HCT116 (cell line): ENCODE measurements at regions not wholly inside any gene's neighbourhood (a gene's known extent, or its start where the extent isn't known, plus 50 kb on each side); places are given as distances from the start of the nearest gene placed in this dataset.

Source experiments
- ATAC-seq: fragments of 200-7000 bp; cut with Tn5 transposase; 2 replicates; pipeline ENCODE4 v1.9.1; 2020; ENCODE audit warnings: mild to moderate bottlenecking, moderate library complexity
- BruUV-seq: library from RNA; stranded (reverse); fragments of 400-500 nt; replicated peaks from 2 replicates; lab custom pipeline; 2021; lab: Mats Ljungman, UMichigan
- CTCF ChIA-PET: fragments of 300-600 bp; sonication (Branson Sonifier 250); formaldehyde crosslinking; loops from one replicate; lab custom pipeline; 2021; ENCODE audit warnings: antibody characterized with exemption; lab: Charles Lee
- POLR2A ChIA-PET: fragments of 300-600, 350-600 bp; sonication (Branson Sonifier 250); formaldehyde crosslinking; loops from one replicate; lab custom pipeline; 2021; ENCODE audit warnings: antibody characterized with exemption; lab: Charles Lee
- RAD21 ChIA-PET, 2 experiments: fragments of 300-600 bp; sonication (Branson Sonifier 250); formaldehyde crosslinking; loops; one replicate each; lab custom pipeline; 2023; ENCODE audit warnings: low total read pairs in 2 of 2; ENCODE audit not compliant: uncharacterized antibody in 2 of 2, unreplicated experiment in 2 of 2, low non-redundant PET in 1 of 2; lab: Charles Lee
- DNase-seq: peaks from one replicate; pipeline ENCODE4 v3.0.0-alpha.2; 2010; ENCODE audit warnings: low read depth, low spot score
- H2AFZ ChIP-seq: fragments of 200-600 bp; shearing (Covaris generic), sonication (generic); 2 replicates; pipeline ENCODE4 v1.6.1; 2017; ENCODE audit warnings: low read depth, mixed run types, mixed read lengths, antibody characterized with exemption, low read length; ENCODE audit not compliant: poor library complexity, severe bottlenecking
- H3K27ac ChIP-seq: 2 replicates; pipeline ENCODE4 v1.5.1; 2012; ENCODE audit warnings: low read depth, low read length
- H3K27me3 ChIP-seq: fragments of 200-600 bp; sonication (generic); 2 replicates; pipeline ENCODE4 v1.6.1; 2016; ENCODE audit warnings: mixed run types, low read length, mixed read lengths; ENCODE audit not compliant: insufficient read depth
- H3K36me3 ChIP-seq, 2 experiments: fragments of 200-500 bp in 1 of 2; fragments of 200-600 bp in 1 of 2; sonication (Bioruptor generic) in 1 of 2; sonication (generic) in 1 of 2; 2 replicates each; pipeline versions ENCODE4 v1.5.1 to v1.6.1; 2014 to 2016; ENCODE audit warnings: low read length in 2 of 2, inconsistent platforms in 1 of 2, mixed read lengths in 1 of 2, mixed run types in 1 of 2; ENCODE audit not compliant: insufficient read depth in 2 of 2, control insufficient read depth in 1 of 2
- H3K4me1 ChIP-seq, 2 experiments: fragments of 200-600 bp in 1 of 2; sonication (generic) in 1 of 2; 2 replicates each; pipeline versions ENCODE4 v1.5.1 to v1.6.1; 2012 to 2017; ENCODE audit warnings: low read length in 2 of 2, inconsistent platforms in 1 of 2, mild to moderate bottlenecking in 1 of 2, mixed read lengths in 1 of 2, mixed run types in 1 of 2, moderate library complexity in 1 of 2; ENCODE audit not compliant: insufficient read depth in 2 of 2, control insufficient read depth in 1 of 2
- H3K4me2 ChIP-seq: fragments of 200-600 bp; sonication (generic); 2 replicates; pipeline ENCODE4 v1.6.1; 2017; ENCODE audit warnings: mixed run types, low read length, mixed read lengths
- H3K4me3 ChIP-seq, 2 experiments: fragments of 200-600 bp in 1 of 2; sonication (generic) in 1 of 2; replicated peaks in 1 of 2; 2 replicates each; pipeline ENCODE4 v1.5.1; 2011 to 2016; ENCODE audit warnings: low read length in 2 of 2, control low read depth in 1 of 2, low read depth in 1 of 2, mild to moderate bottlenecking in 1 of 2, mixed read lengths in 1 of 2, mixed run types in 1 of 2
- H3K79me2 ChIP-seq: fragments of 200-600 bp; sonication (generic); 2 replicates; pipeline ENCODE4 v1.6.1; 2017; ENCODE audit warnings: mild to moderate bottlenecking, mixed run types, low read length, moderate library complexity, mixed read lengths; ENCODE audit not compliant: insufficient read depth
- H3K9ac ChIP-seq: fragments of 200-600 bp; sonication (generic); 2 replicates; pipeline ENCODE4 v1.6.1; 2016; ENCODE audit warnings: low read length, mixed read lengths
- H3K9me2 ChIP-seq: fragments of 200-600 bp; sonication (generic), shearing (Covaris generic); 2 replicates; pipeline ENCODE4 v1.6.1; 2017; ENCODE audit warnings: mixed run types, mild to moderate bottlenecking, moderate library complexity; ENCODE audit not compliant: insufficient read depth
- H3K9me3 ChIP-seq, 2 experiments: fragments of 200-500 bp in 1 of 2; fragments of 200-600 bp in 1 of 2; sonication (Bioruptor generic) in 1 of 2; sonication (generic) in 1 of 2; 2 replicates each; pipeline ENCODE4 v1.6.1; 2014 to 2017; ENCODE audit warnings: low read length in 2 of 2, mixed read lengths in 2 of 2, inconsistent platforms in 1 of 2, low read depth in 1 of 2, mild to moderate bottlenecking in 1 of 2, mixed run types in 1 of 2, moderate library complexity in 1 of 2; ENCODE audit not compliant: control insufficient read depth in 1 of 2, insufficient read depth in 1 of 2
- H4K20me1 ChIP-seq: fragments of 200-600 bp; sonication (generic), shearing (Covaris generic); 2 replicates; pipeline ENCODE4 v1.6.1; 2017; ENCODE audit warnings: mixed run types, mild to moderate bottlenecking, moderate library complexity; ENCODE audit not compliant: insufficient read depth
- ELF1 ChIP-seq: IDR thresholded peaks from 2 replicates; pipeline ENCODE4 v1.6.1; 2012; ENCODE audit warnings: low read depth, borderline replicate concordance
- EZH2phosphoT487 ChIP-seq: fragments of 200-600 bp; IDR thresholded peaks from 2 replicates; pipeline ENCODE4 v1.6.1; 2018; ENCODE audit warnings: antibody characterized with exemption, borderline replicate concordance
- POLR2A ChIP-seq: IDR thresholded peaks from 2 replicates; pipeline ENCODE4 v1.7.0; 2011; ENCODE audit warnings: borderline replicate concordance; ENCODE audit not compliant: insufficient read depth, insufficient read length; ENCODE audit errors: extremely low read depth
- POLR2AphosphoS5 ChIP-seq: IDR thresholded peaks from 2 replicates; pipeline ENCODE4 v1.6.1; 2011; ENCODE audit warnings: mild to moderate bottlenecking, low read depth, low read length, moderate library complexity
- SIN3A ChIP-seq: IDR thresholded peaks from 2 replicates; pipeline ENCODE4 v1.6.1; 2012; ENCODE audit warnings: low read depth
- SRF ChIP-seq: IDR thresholded peaks from 2 replicates; pipeline ENCODE4 v1.6.1; 2012; ENCODE audit warnings: low read depth
- TCF7L2 ChIP-seq: IDR thresholded peaks from 2 replicates; pipeline ENCODE4 v1.7.0; 2011; ENCODE audit warnings: borderline replicate concordance, inconsistent platforms; ENCODE audit not compliant: insufficient read depth, insufficient read length; ENCODE audit errors: extremely low read depth
- ZFX ChIP-seq: fragments of 450-650 bp; IDR thresholded peaks from 2 replicates; pipeline ENCODE4 v1.6.1; 2017
- intact Hi-C: fragments of 100-400 bp; cut with micrococcal nuclease; formaldehyde crosslinking; loops from 2 replicates; pipeline ENCODE4 v1.10.0; 2022
- TF ChIP-seq, protein P1 (sequence below): IDR thresholded peaks from 2 replicates; pipeline ENCODE4 v1.6.1; 2011; ENCODE audit warnings: mild to moderate bottlenecking, low read length, moderate library complexity; ENCODE audit not compliant: insufficient replicate concordance; ENCODE audit errors: extremely low read depth
- TF ChIP-seq, protein P2 (sequence below), 3 experiments: fragments of 200-600 bp in 1 of 3; sonication (generic) in 1 of 3; IDR thresholded peaks in 2 of 3; conservative IDR thresholded peaks in 1 of 3; 2 replicates each; pipeline ENCODE4 v1.5.1; 2012 to 2017; ENCODE audit warnings: low read depth in 2 of 3, low read length in 2 of 3, antibody characterized with exemption in 1 of 3, borderline replicate concordance in 1 of 3, control low read depth in 1 of 3, mild to moderate bottlenecking in 1 of 3, mixed read lengths in 1 of 3, mixed run types in 1 of 3, moderate library complexity in 1 of 3; ENCODE audit not compliant: insufficient read depth in 1 of 3

DNA sequence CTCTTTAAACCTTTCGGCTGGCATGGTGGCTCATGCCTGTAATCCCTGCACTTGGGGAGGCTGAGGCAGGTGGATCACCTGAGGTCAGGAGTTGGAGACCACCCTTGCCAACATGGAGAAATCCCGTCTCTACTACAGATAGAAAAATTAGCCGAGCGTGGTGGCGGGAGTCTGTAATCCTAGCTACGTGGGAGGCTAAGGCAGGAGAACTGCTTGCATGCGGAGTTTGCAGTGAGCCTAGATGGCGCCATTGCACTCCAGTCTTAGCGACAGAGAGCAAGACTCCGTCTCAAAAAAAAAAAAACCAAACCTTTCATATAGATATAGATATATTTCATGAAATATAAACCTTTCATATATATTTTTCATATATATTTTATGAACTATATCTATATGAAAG is 864.7 kb downstream of the TRIB2 start:
- RAD21 ChIA-PET: no interaction called here

More for the DNA sequence above, 864.7 kb downstream of the TRIB2 start:
- ChIA-PET POLR2A (no interaction called here), CTCF (no interaction called here)
- Histone ChIP-seq H3K79me2 (no peaks in the 10 kb centered on the region), H3K9ac (no peak overlapping the region), H3K27me3 (no peaks in the 10 kb centered on the region), H2AFZ (no peak overlapping the region), H3K9me3 (peaks cover 11 to 15% of the 10 kb centered on the region in 2 experiments; a peak in 2 of 4 replicates), H3K4me3 (no peak overlapping the region), H3K27ac (no peak overlapping the region), H3K4me2 (no peak overlapping the region), H4K20me1 (no peaks in the 10 kb centered on the region), H3K4me1 (no peaks in the 10 kb centered on the region), H3K36me3 (no peaks in the 10 kb centered on the region), H3K9me2 (no peaks in the 10 kb centered on the region)
- TF ChIP-seq TCF7L2 (no peak), ELF1 (no peak), POLR2A (no peak), EZH2phosphoT487 (no peak), ZFX (no peak), SIN3A (no peak), POLR2AphosphoS5 (no peak), SRF (no peak)
- TF ChIP-seq, protein P1, sequence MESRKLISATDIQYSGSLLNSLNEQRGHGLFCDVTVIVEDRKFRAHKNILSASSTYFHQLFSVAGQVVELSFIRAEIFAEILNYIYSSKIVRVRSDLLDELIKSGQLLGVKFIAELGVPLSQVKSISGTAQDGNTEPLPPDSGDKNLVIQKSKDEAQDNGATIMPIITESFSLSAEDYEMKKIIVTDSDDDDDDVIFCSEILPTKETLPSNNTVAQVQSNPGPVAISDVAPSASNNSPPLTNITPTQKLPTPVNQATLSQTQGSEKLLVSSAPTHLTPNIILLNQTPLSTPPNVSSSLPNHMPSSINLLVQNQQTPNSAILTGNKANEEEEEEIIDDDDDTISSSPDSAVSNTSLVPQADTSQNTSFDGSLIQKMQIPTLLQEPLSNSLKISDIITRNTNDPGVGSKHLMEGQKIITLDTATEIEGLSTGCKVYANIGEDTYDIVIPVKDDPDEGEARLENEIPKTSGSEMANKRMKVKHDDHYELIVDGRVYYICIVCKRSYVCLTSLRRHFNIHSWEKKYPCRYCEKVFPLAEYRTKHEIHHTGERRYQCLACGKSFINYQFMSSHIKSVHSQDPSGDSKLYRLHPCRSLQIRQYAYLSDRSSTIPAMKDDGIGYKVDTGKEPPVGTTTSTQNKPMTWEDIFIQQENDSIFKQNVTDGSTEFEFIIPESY: no peak
- TF ChIP-seq, protein P2, sequence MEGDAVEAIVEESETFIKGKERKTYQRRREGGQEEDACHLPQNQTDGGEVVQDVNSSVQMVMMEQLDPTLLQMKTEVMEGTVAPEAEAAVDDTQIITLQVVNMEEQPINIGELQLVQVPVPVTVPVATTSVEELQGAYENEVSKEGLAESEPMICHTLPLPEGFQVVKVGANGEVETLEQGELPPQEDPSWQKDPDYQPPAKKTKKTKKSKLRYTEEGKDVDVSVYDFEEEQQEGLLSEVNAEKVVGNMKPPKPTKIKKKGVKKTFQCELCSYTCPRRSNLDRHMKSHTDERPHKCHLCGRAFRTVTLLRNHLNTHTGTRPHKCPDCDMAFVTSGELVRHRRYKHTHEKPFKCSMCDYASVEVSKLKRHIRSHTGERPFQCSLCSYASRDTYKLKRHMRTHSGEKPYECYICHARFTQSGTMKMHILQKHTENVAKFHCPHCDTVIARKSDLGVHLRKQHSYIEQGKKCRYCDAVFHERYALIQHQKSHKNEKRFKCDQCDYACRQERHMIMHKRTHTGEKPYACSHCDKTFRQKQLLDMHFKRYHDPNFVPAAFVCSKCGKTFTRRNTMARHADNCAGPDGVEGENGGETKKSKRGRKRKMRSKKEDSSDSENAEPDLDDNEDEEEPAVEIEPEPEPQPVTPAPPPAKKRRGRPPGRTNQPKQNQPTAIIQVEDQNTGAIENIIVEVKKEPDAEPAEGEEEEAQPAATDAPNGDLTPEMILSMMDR (IDR thresholded peaks at IDR 0.05 in 2 of 3, conservative IDR thresholded peaks at IDR 0.05 in 1 of 3; ENCODE audit: borderline replicate concordance in 1 of 3, insufficient read depth in 1 of 3, low read depth in 2 of 3, low read length in 2 of 3): no peak
- BruUV-seq: no TSS peak
- no peak for DNase-seq
- no peak for ATAC-seq
- intact Hi-C loops: no loop called here
